CD4-positive, alpha-beta T cell (primary cell): ENCODE measurements at regions not wholly inside any gene's neighbourhood (a gene's known extent, or its start where the extent isn't known, plus 50 kb on each side); places are given as distances from the start of the nearest gene placed in this dataset.

Experiments used
- ATAC-seq: fragments of 200-7000 bp; cut with Tn5 transposase; one replicate; pipeline ENCODE4 v1.10.0; 2022; ENCODE audit warnings: mild to moderate bottlenecking; ENCODE audit not compliant: poor library complexity
- CTCF ChIA-PET: fragments of 350-600 bp; sonication (Branson Sonifier 250); formaldehyde crosslinking; loops from one replicate; lab custom pipeline; 2021; ENCODE audit warnings: antibody characterized with exemption, inconsistent platforms; lab: Charles Lee
- POLR2A ChIA-PET: fragments of 350-600 bp; sonication (Branson Sonifier 250); formaldehyde crosslinking; loops from one replicate; lab custom pipeline; 2021; ENCODE audit warnings: antibody characterized with exemption, inconsistent platforms; lab: Charles Lee
- DNase-seq, 14 experiments: peaks; one replicate each; pipeline ENCODE4 v3.0.0-alpha.2; 2013 to 2020; ENCODE audit warnings: mixed read lengths in 2 of 14
- H3K27ac ChIP-seq, 2 donors: one replicate each; pipeline versions ENCODE4 v1.5.1 to v1.7.0; 2013; ENCODE audit warnings: low read length in 2 of 2, low read depth in 1 of 2, mild to moderate bottlenecking in 1 of 2
- H3K27me3 ChIP-seq, 2 experiments: 1 replicate in 1 of 2; 2 replicates in 1 of 2; pipeline versions ENCODE4 v1.6.1 to v1.7.0; 2013; ENCODE audit warnings: low read length in 2 of 2, control low read depth in 1 of 2, mild to moderate bottlenecking in 1 of 2, moderate library complexity in 1 of 2; ENCODE audit not compliant: insufficient read depth in 2 of 2, control insufficient read depth in 1 of 2
- H3K36me3 ChIP-seq: one replicate; pipeline ENCODE4 v1.6.1; 2013; ENCODE audit warnings: low read length, control low read depth; ENCODE audit not compliant: insufficient read depth
- H3K4me1 ChIP-seq: one replicate; pipeline ENCODE4 v1.6.1; 2013; ENCODE audit warnings: low read length, control low read depth; ENCODE audit not compliant: insufficient read depth
- H3K4me3 ChIP-seq: one replicate; pipeline ENCODE4 v1.5.1; 2013; ENCODE audit warnings: mild to moderate bottlenecking, low read length, moderate library complexity
- H3K9me3 ChIP-seq, 2 experiments: 1 replicate in 1 of 2; 2 replicates in 1 of 2; pipeline versions ENCODE4 v1.6.1 to v1.7.0; 2013; ENCODE audit warnings: low read length in 2 of 2, mild to moderate bottlenecking in 2 of 2, control low read depth in 1 of 2, moderate library complexity in 1 of 2; ENCODE audit not compliant: control insufficient read depth in 1 of 2, insufficient read depth in 1 of 2
- H3K27ac Mint-ChIP-seq: one replicate; pipeline ENCODE4 v1.8.0; 2020; ENCODE audit warnings: mixed read lengths
- H3K27me3 Mint-ChIP-seq: one replicate; pipeline ENCODE4 v1.8.0; 2021; ENCODE audit warnings: mixed read lengths
- H3K36me3 Mint-ChIP-seq: one replicate; pipeline ENCODE4 v1.8.0; 2021; ENCODE audit warnings: low read depth, mixed read lengths
- H3K4me1 Mint-ChIP-seq: one replicate; pipeline ENCODE4 v1.8.0; 2021; ENCODE audit warnings: low read depth, mixed read lengths
- H3K4me3 Mint-ChIP-seq: one replicate; pipeline ENCODE4 v1.8.0; 2020; ENCODE audit warnings: mild to moderate bottlenecking, mixed read lengths
- H3K9me3 Mint-ChIP-seq: one replicate; pipeline ENCODE4 v1.8.0; 2020; ENCODE audit warnings: mixed read lengths
- intact Hi-C, 2 experiments: fragments of 100-400 bp; cut with DNase I in 1 of 2; cut with micrococcal nuclease in 1 of 2; formaldehyde crosslinking; loops; one replicate each; pipeline versions ENCODE4 v1.15.1 to v1.9.0; 2023 to 2025; cut with DNase I, micrococcal nuclease
- TF ChIP-seq, protein P1 (sequence below): fragments of 200-600 bp; IDR thresholded peaks from one replicate; pipeline ENCODE4 v1.8.0; 2022; ENCODE audit warnings: antibody characterized with exemption, mild to moderate bottlenecking

DNA sequence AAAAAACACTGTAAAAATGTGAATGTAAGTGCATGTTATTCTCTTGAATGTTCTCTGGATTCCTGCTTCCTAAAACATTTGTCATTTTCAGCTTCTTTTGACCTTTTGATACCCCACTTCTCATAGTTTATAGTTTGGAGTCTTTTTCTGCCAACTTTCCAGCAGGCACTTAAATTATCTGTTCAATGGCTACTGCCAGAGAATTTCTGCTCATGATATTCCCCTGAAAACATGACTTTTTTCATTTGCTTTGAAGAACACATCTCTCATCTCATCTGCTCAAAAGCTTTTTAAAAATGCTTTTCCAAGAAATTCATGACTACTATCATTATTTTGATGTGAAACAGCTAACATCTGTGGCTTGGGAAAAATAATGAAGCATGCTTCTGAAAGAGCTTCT is 269.7 kb upstream of the PCDH7 start:
- Histone ChIP-seq H3K4me1 (no peaks in the 10 kb centered on the region), H3K36me3 (no peaks in the 10 kb centered on the region), H3K9me3 (peaks cover 0 to 2% of the 10 kb centered on the region in 2 experiments), H3K27ac (no peak overlapping the region), H3K27me3 (no peaks in the 10 kb centered on the region), H3K4me3 (no peak overlapping the region)
- Mint-ChIP-seq H3K4me1 (no peaks in the 10 kb centered on the region), H3K27me3 (no peaks in the 10 kb centered on the region), H3K4me3 (no peak overlapping the region), H3K9me3 (peaks cover 10% of the 10 kb centered on the region), H3K27ac (no peak overlapping the region), H3K36me3 (no peaks in the 10 kb centered on the region)
- ChIA-PET POLR2A (no interaction called here), CTCF (no interaction called here)
- TF ChIP-seq, protein P1, sequence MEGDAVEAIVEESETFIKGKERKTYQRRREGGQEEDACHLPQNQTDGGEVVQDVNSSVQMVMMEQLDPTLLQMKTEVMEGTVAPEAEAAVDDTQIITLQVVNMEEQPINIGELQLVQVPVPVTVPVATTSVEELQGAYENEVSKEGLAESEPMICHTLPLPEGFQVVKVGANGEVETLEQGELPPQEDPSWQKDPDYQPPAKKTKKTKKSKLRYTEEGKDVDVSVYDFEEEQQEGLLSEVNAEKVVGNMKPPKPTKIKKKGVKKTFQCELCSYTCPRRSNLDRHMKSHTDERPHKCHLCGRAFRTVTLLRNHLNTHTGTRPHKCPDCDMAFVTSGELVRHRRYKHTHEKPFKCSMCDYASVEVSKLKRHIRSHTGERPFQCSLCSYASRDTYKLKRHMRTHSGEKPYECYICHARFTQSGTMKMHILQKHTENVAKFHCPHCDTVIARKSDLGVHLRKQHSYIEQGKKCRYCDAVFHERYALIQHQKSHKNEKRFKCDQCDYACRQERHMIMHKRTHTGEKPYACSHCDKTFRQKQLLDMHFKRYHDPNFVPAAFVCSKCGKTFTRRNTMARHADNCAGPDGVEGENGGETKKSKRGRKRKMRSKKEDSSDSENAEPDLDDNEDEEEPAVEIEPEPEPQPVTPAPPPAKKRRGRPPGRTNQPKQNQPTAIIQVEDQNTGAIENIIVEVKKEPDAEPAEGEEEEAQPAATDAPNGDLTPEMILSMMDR: no peak
- DNase-seq (no peak), ATAC-seq (no peak)
- intact Hi-C loops: no loop called here

DNA sequence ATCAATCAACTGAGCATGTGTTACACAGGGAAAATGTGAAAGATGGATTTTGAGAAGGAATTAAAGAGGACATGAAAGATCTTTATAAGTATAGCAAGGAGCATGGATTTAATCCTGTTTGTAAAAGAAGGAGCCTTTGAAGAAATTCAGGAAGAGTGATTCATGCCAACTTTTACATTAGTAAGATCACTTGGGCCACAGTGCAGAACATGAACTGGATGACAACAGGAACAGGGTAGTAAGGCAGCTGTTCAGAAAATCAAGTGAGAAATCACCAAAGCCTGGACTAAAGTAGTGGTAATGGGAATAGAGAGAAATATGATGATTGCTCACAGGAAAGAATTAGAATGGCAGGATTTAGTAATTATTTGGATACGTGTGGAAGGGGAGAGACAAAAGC is 265.7 kb upstream of the PCDH7 start:
- Histone ChIP-seq H3K27ac (no peak overlapping the region), H3K36me3 (no peaks in the 10 kb centered on the region), H3K4me3 (no peak overlapping the region), H3K27me3 (no peaks in the 10 kb centered on the region), H3K9me3 (peaks cover 0 to 5% of the 10 kb centered on the region in 2 experiments), H3K4me1 (no peaks in the 10 kb centered on the region)
- Mint-ChIP-seq H3K4me1 (no peaks in the 10 kb centered on the region), H3K36me3 (no peaks in the 10 kb centered on the region), H3K9me3 (peaks cover 15% of the 10 kb centered on the region), H3K27me3 (no peaks in the 10 kb centered on the region), H3K4me3 (no peak overlapping the region), H3K27ac (no peak overlapping the region)
- ATAC-seq (no peak), DNase-seq (no peak)
- CTCF ChIA-PET: no interaction called here
- intact Hi-C loops: no loop called here
- POLR2A ChIA-PET: no interaction called here
- TF ChIP-seq, protein P1: no peak

DNA sequence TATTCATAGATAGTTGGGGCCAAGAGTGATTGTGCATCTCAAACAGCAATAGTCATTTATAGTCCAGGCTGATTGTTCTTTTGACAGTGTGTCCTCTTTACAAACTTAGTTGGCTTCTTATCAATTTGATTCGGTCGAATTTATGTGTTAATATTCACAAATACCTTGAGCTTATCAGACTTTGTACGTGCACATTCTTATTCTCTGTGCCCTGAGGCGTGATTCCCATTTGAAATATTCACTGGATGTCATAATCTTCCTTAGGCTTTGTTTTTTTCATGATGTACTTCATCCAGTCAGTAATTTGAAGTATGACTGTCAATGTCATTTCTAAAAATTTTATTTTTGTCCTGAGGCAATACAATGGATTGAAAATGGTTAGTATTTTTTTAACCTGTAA is 263.5 kb upstream of the PCDH7 start:
- Mint-ChIP-seq H3K27me3 (no peaks in the 10 kb centered on the region), H3K36me3 (no peaks in the 10 kb centered on the region), H3K4me1 (no peaks in the 10 kb centered on the region), H3K9me3 (peaks cover 11% of the 10 kb centered on the region), H3K4me3 (no peak overlapping the region), H3K27ac (no peak overlapping the region)
- Histone ChIP-seq H3K27ac (no peak overlapping the region), H3K27me3 (no peaks in the 10 kb centered on the region), H3K9me3 (peaks cover 0 to 8% of the 10 kb centered on the region in 2 experiments), H3K4me1 (no peaks in the 10 kb centered on the region), H3K4me3 (no peak overlapping the region), H3K36me3 (no peaks in the 10 kb centered on the region)
- ATAC-seq: no peak
- POLR2A ChIA-PET: no interaction called here
- no peak for DNase-seq
- TF ChIP-seq, protein P1: no peak
- CTCF ChIA-PET: no interaction called here
- intact Hi-C loops: no loop called here
